B cell (primary cell): ENCODE measurements at regions not wholly inside any gene's neighbourhood (a gene's known extent, or its start where the extent isn't known, plus 50 kb on each side); places are given as distances from the start of the nearest gene placed in this dataset.
A peak's percentile ranks its signal among the peaks of the same experiment; 100 is the strongest.

ENCODE experiments used
- ATAC-seq: fragments of 200-7000 bp; cut with Tn5 transposase; one replicate; pipeline ENCODE4 v1.10.0; 2021; ENCODE audit warnings: low read depth, mild to moderate bottlenecking, moderate number of reproducible peaks, moderate library complexity
- CTCF ChIA-PET: fragments of 350-600 bp; sonication (Branson Sonifier 250); formaldehyde crosslinking; loops from one replicate; lab custom pipeline; 2021; ENCODE audit warnings: antibody characterized with exemption, inconsistent platforms; lab: Charles Lee
- POLR2A ChIA-PET: fragments of 350-600 bp; sonication (Branson Sonifier 250); formaldehyde crosslinking; loops from one replicate; lab custom pipeline; 2021; ENCODE audit warnings: antibody characterized with exemption; lab: Charles Lee
- DNase-seq: peaks from one replicate; pipeline ENCODE4 v3.0.0; 2013
- H2AFZ ChIP-seq: 2 replicates; pipeline ENCODE4 v1.6.1; 2012; ENCODE audit warnings: mild to moderate bottlenecking, low read depth, low read length; ENCODE audit not compliant: insufficient read depth, poor library complexity, severe bottlenecking
- H3K27ac ChIP-seq, 2 donors: 1 replicate in 1 of 2; 2 replicates in 1 of 2; pipeline ENCODE4 v1.5.1; 2012 to 2013; ENCODE audit warnings: low read length in 2 of 2, mild to moderate bottlenecking in 2 of 2, moderate library complexity in 1 of 2
- H3K27me3 ChIP-seq, 4 experiments: fragments of 200-600 bp in 1 of 4; sonication (generic) in 1 of 4; replicated peaks in 1 of 4; 1 replicate in 2 of 4; 2 replicates in 2 of 4; pipeline versions ENCODE4 v1.6.1 to v1.7.0; 2013 to 2016; ENCODE audit warnings: low read length in 3 of 4, mild to moderate bottlenecking in 2 of 4, mixed read lengths in 1 of 4, moderate library complexity in 1 of 4; ENCODE audit not compliant: insufficient read depth in 4 of 4, control insufficient read depth in 3 of 4; ENCODE audit errors: control extremely low read depth in 1 of 4
- H3K36me3 ChIP-seq, 2 experiments: replicated peaks in 1 of 2; 1 replicate in 1 of 2; 2 replicates in 1 of 2; pipeline versions ENCODE4 v1.6.1 to v1.7.1; 2013; ENCODE audit warnings: low read length in 1 of 2; ENCODE audit not compliant: insufficient read depth in 2 of 2, control insufficient read depth in 1 of 2; ENCODE audit errors: control extremely low read depth in 1 of 2, extremely low read depth in 1 of 2
- H3K4me1 ChIP-seq, 2 donors: fragments of 200-600 bp in 1 of 2; sonication (generic) in 1 of 2; 1 replicate in 1 of 2; 2 replicates in 1 of 2; pipeline versions ENCODE4 v1.5.1 to v1.6.1; 2013 to 2017; ENCODE audit warnings: low read length in 2 of 2; ENCODE audit not compliant: control insufficient read depth in 2 of 2, insufficient read depth in 2 of 2
- H3K4me2 ChIP-seq: replicated peaks from 2 replicates; pipeline ENCODE3; 2012; ENCODE audit warnings: mild to moderate bottlenecking, low read depth, low read length; ENCODE audit not compliant: poor library complexity, severe bottlenecking
- H3K4me3 ChIP-seq, 5 experiments: fragments of 200-600 bp in 1 of 5; sonication (generic) in 1 of 5; 1 replicate in 3 of 5; 2 replicates in 2 of 5; pipeline versions ENCODE4 v1.5.1 to v1.7.0; 2011 to 2016; ENCODE audit warnings: low read length in 4 of 5, mild to moderate bottlenecking in 4 of 5, low read depth in 2 of 5, control low read depth in 1 of 5, moderate library complexity in 1 of 5; ENCODE audit not compliant: insufficient read depth in 1 of 5; ENCODE audit errors: control extremely low read depth in 1 of 5, extremely low read depth in 1 of 5
- H3K79me2 ChIP-seq: fragments of 200-600 bp; sonication (generic); one replicate; pipeline ENCODE4 v1.6.0; 2016; ENCODE audit warnings: low read length; ENCODE audit not compliant: control insufficient read depth, insufficient read depth
- H3K9ac ChIP-seq: fragments of 200-600 bp; sonication (generic); 2 replicates; pipeline ENCODE4 v1.6.1; 2017; ENCODE audit warnings: mild to moderate bottlenecking, low read length, moderate library complexity
- H3K9me3 ChIP-seq, 3 donors: one replicate each; pipeline versions ENCODE4 v1.6.1 to v1.7.1; 2013; ENCODE audit warnings: low read length in 2 of 3; ENCODE audit not compliant: control insufficient read depth in 2 of 3, insufficient read depth in 1 of 3; ENCODE audit errors: control extremely low read depth in 1 of 3
- H4K20me1 ChIP-seq: 2 replicates; pipeline ENCODE4 v1.6.0; 2012; ENCODE audit warnings: mild to moderate bottlenecking, low read length; ENCODE audit not compliant: insufficient read depth, control insufficient read depth, poor library complexity, severe bottlenecking
- H3K27ac Mint-ChIP-seq: one replicate; pipeline ENCODE4 v1.8.0; 2021; ENCODE audit warnings: mixed read lengths
- H3K27me3 Mint-ChIP-seq: one replicate; pipeline ENCODE4 v1.8.0; 2021; ENCODE audit warnings: mixed read lengths
- H3K4me1 Mint-ChIP-seq: one replicate; pipeline ENCODE4 v1.8.0; 2021; ENCODE audit warnings: mixed read lengths
- H3K4me3 Mint-ChIP-seq: one replicate; pipeline ENCODE4 v1.8.0; 2021; ENCODE audit warnings: mixed read lengths
- H3K9me3 Mint-ChIP-seq: one replicate; pipeline ENCODE4 v1.8.0; 2022; ENCODE audit warnings: mixed read lengths; ENCODE audit not compliant: insufficient read depth
- CTCF ChIP-seq: fragments of 200-600 bp; IDR thresholded peaks from one replicate; pipeline ENCODE4 v1.8.0; 2022; ENCODE audit warnings: antibody characterized with exemption, mild to moderate bottlenecking
- EZH2 ChIP-seq: IDR thresholded peaks from 2 replicates; pipeline ENCODE4 v1.6.1; 2012; ENCODE audit warnings: borderline replicate concordance, low read depth, mild to moderate bottlenecking, moderate library complexity, low read length; ENCODE audit not compliant: insufficient read depth, poor library complexity, severe bottlenecking
- WGBS: methylation state at CpG from one replicate; pipeline ENCODE4 v1.1.5; 2013; ENCODE audit warnings: missing lambda C conversion rate; ENCODE audit not compliant: insufficient coverage; 5-methylcytosine and 5-hydroxymethylcytosine counted together
- intact Hi-C: fragments of 100-400 bp; cut with micrococcal nuclease; formaldehyde crosslinking; loops from one replicate; pipeline ENCODE4 v1.10.0; 2022

GRCh38 chr2:224261326-224261725 lies 140.6 kb downstream of the FAM124B start:
- H3K9me3 Mint-ChIP-seq, result no peaks in the 10 kb centered on the region
- no peak for ATAC-seq
- no peak overlapping the region for H3K4me3 Mint-ChIP-seq
- no peaks in the 10 kb centered on the region for H4K20me1 ChIP-seq
- H3K27me3 ChIP-seq, result peaks cover 0 to 2% (median under 1%) of the 10 kb centered on the region in 4 experiments
- H3K4me1 ChIP-seq, result no peaks in the 10 kb centered on the region
- H3K27ac Mint-ChIP-seq, result no peak overlapping the region
- H3K9ac ChIP-seq, result no peak overlapping the region
- intact Hi-C loops, result no loop called here
- no peak overlapping the region for H3K4me2 ChIP-seq
- H3K27ac ChIP-seq, result no peak overlapping the region
- DNase-seq, result no peak
- no peak overlapping the region for H3K4me3 ChIP-seq
- no CpG with 5 or more reads among the region's 1 CpG for WGBS
- no peak overlapping the region for H2AFZ ChIP-seq
- no peaks in the 10 kb centered on the region for H3K79me2 ChIP-seq
- CTCF ChIA-PET, result no interaction called here
- H3K9me3 ChIP-seq, result peaks cover 0 to 1% (median 0%) of the 10 kb centered on the region in 3 donors
- POLR2A ChIA-PET, result no interaction called here
- H3K36me3 ChIP-seq, result no peaks in the 10 kb centered on the region
- no peak for TF ChIP-seq EZH2
- TF ChIP-seq CTCF, result no peak
- H3K4me1 Mint-ChIP-seq, result peaks cover 2% of the 10 kb centered on the region
- H3K27me3 Mint-ChIP-seq, result peaks cover 43% of the 10 kb centered on the region

GRCh38 chr2:224260372-224261020 lies 141.4 kb downstream of the FAM124B start:
- ChIA-PET POLR2A (no interaction called here), CTCF (no interaction called here)
- H3K79me2 ChIP-seq, result no peaks in the 10 kb centered on the region
- intact Hi-C loops, result no loop called here
- 3% methylated on average over 3 of the region's 7 CpGs for WGBS
- no peak overlapping the region for H3K4me3 ChIP-seq
- peaks cover 0 to 1% (median 0%) of the 10 kb centered on the region in 3 donors for H3K9me3 ChIP-seq
- no peak for DNase-seq
- H3K4me1 ChIP-seq, result no peaks in the 10 kb centered on the region
- Mint-ChIP-seq H3K4me1 (peaks cover 2% of the 10 kb centered on the region), H3K4me3 (no peak overlapping the region), H3K27ac (no peak overlapping the region), H3K9me3 (no peaks in the 10 kb centered on the region), H3K27me3 (peaks cover 41% of the 10 kb centered on the region)
- no peaks in the 10 kb centered on the region for H3K36me3 ChIP-seq
- peak overlapping the region; percentile 52 for H2AFZ ChIP-seq
- no peak overlapping the region for H3K4me2 ChIP-seq
- TF ChIP-seq EZH2, result no peak
- TF ChIP-seq CTCF, result no peak
- H3K27me3 ChIP-seq, result peaks cover 0 to 2% (median 1%) of the 10 kb centered on the region in 4 experiments
- no peaks in the 10 kb centered on the region for H4K20me1 ChIP-seq
- H3K9ac ChIP-seq, result no peak overlapping the region
- H3K27ac ChIP-seq, result no peak overlapping the region
- ATAC-seq, result no peak
